NCI-H2107 (cell line): ENCODE measurements at regions not wholly inside any gene's neighbourhood (a gene's known extent, or its start where the extent isn't known, plus 50 kb on each side); places are given as distances from the start of the nearest gene placed in this dataset.

Experiments used
- DNase-seq: peaks from one replicate; lab custom pipeline; 2025; lab: John Stamatoyannopoulos, UW

GRCh38 chr4:126038502-126039144 is 723.9 kb downstream of the FAT4 start:
- no peak for DNase-seq

GRCh38 chr4:126046081-126046614 is 731.4 kb downstream of the FAT4 start:
- no peak for DNase-seq

- no peak for DNase-seq
These were observed 732.4 kb downstream of the FAT4 start for GRCh38 chr4:126047114-126047513.

- no peak for DNase-seq
These were observed 737.1 kb downstream of the FAT4 start for GRCh38 chr4:126051689-126052424.

GRCh38 chr4:126056116-126056650 is 741.4 kb downstream of the FAT4 start:
- DNase-seq = no peak

- DNase-seq = no peak
These were observed 742.6 kb downstream of the FAT4 start for GRCh38 chr4:126057371-126057770.

- no peak for DNase-seq
These were observed 743.8 kb downstream of the FAT4 start for GRCh38 chr4:126058596-126058995.

- no peak for DNase-seq
These were observed 746.9 kb downstream of the FAT4 start for GRCh38 chr4:126061655-126062054.

GRCh38 chr4:126065016-126065415 is 750.3 kb downstream of the FAT4 start:
- no peak for DNase-seq

GRCh38 chr4:126071346-126072333 is 756.9 kb downstream of the FAT4 start:
- DNase-seq = no peak

GRCh38 chr4:126081336-126081735 is 766.6 kb downstream of the FAT4 start:
- DNase-seq = no peak

GRCh38 chr4:126086041-126086440 is 771.3 kb downstream of the FAT4 start:
- no peak for DNase-seq

GRCh38 chr4:126087101-126087500 is 772.3 kb downstream of the FAT4 start:
- no peak for DNase-seq

GRCh38 chr4:126097155-126097799 is 782.5 kb downstream of the FAT4 start:
- no peak for DNase-seq

- DNase-seq = no peak
These were observed 791.9 kb downstream of the FAT4 start for GRCh38 chr4:126106658-126107057.

- DNase-seq = no peak
These were observed 795.1 kb downstream of the FAT4 start for GRCh38 chr4:126109836-126110235.

- no peak for DNase-seq
These were observed 798.3 kb downstream of the FAT4 start for GRCh38 chr4:126113058-126113457.

- no peak for DNase-seq
These were observed 809.0 kb downstream of the FAT4 start for GRCh38 chr4:126123611-126124325.

GRCh38 chr4:126124818-126125217 is 810.1 kb downstream of the FAT4 start:
- no peak for DNase-seq

- no peak for DNase-seq
These were observed 815.5 kb downstream of the FAT4 start for GRCh38 chr4:126130215-126130614.
